Transverse colon (tissue), 4 donors: ENCODE measurements at regions not wholly inside any gene's neighbourhood (a gene's known extent, or its start where the extent isn't known, plus 50 kb on each side); places are given as distances from the start of the nearest gene placed in this dataset.

Experiments used
- DNase-seq: peaks from one replicate; pipeline ENCODE4 v3.0.0-alpha.2; 2019
- H3K27ac ChIP-seq, 4 donors: fragments of 200-600 bp; sonication (generic); 2 replicates each; pipeline ENCODE4 v1.5.1; 2016 to 2018; ENCODE audit warnings: inconsistent platforms in 4 of 4
- H3K27me3 ChIP-seq: fragments of 200-600 bp; sonication (generic); 2 replicates; pipeline ENCODE4 v1.5.1; 2017; ENCODE audit warnings: inconsistent platforms
- H3K36me3 ChIP-seq, 4 donors: fragments of 200-600 bp; sonication (generic); 2 replicates each; pipeline ENCODE4 v1.5.1; 2017 to 2019; ENCODE audit warnings: inconsistent platforms in 4 of 4
- H3K4me1 ChIP-seq, 4 donors: fragments of 200-600 bp; sonication (generic); 2 replicates each; pipeline ENCODE4 v1.5.1; 2017 to 2020; ENCODE audit warnings: inconsistent platforms in 4 of 4
- H3K4me3 ChIP-seq, 4 donors: fragments of 200-600 bp; sonication (generic); 1 replicate in 1 of 4; 2 replicates in 3 of 4; pipeline versions ENCODE4 v1.5.1 to v1.6.1; 2017 to 2019; ENCODE audit warnings: inconsistent platforms in 4 of 4
- H3K9me3 ChIP-seq, 2 donors: fragments of 200-600 bp; sonication (generic); 2 replicates each; pipeline ENCODE4 v1.5.1; 2017 to 2019; ENCODE audit warnings: inconsistent platforms in 2 of 2
- EP300 ChIP-seq: sonication (generic); formaldehyde crosslinking; IDR thresholded peaks from one replicate; pipeline ENCODE4 v1.6.1; 2017; ENCODE audit warnings: antibody characterized with exemption, low read depth
- POLR2A ChIP-seq: fragments of 450-650 bp; IDR thresholded peaks from one replicate; pipeline ENCODE4 v1.6.1; 2016; ENCODE audit warnings: antibody characterized with exemption, mild to moderate bottlenecking, moderate library complexity
- POLR2AphosphoS5 ChIP-seq, 3 donors: sonication (generic); formaldehyde crosslinking; IDR thresholded peaks; one replicate each; pipeline ENCODE4 v1.6.1; 2016; ENCODE audit warnings: antibody characterized with exemption in 3 of 3
- WGBS, 2 donors: methylation state at CpG; one replicate each; pipeline ENCODE4 v1.1.5; 2018; ENCODE audit warnings: low coverage in 1 of 2; 5-methylcytosine and 5-hydroxymethylcytosine counted together
- in situ Hi-C, 4 donors: fragments of 200-750 bp; cut with MboI; loops; one replicate each; pipeline versions ENCODE4 v1.15.0 to v1.15.1; 2017; ENCODE audit warnings: low sequenced_read_pairs in 3 of 4, low pct_ligation_motif_present in 1 of 4, low pct_unique_long_range_greater_than_20kb in 1 of 4
- intact Hi-C: fragments of 100-400 bp; cut with DNase I; formaldehyde crosslinking; loops from one replicate; pipeline ENCODE4 v1.15.1; 2023; ENCODE audit warnings: low total_unique reads
- TF ChIP-seq, protein P1 (sequence below), 5 experiments: fragments of 200-600 bp in 3 of 5; fragments of 450-650 bp in 2 of 5; sonication (generic) in 3 of 5; IDR thresholded peaks; 1 replicate in 2 of 5; 2 replicates in 3 of 5; pipeline ENCODE4 v1.5.1; 2016 to 2017; ENCODE audit warnings: antibody characterized with exemption in 5 of 5, inconsistent platforms in 3 of 5, mild to moderate bottlenecking in 2 of 5, moderate library complexity in 1 of 5

DNA sequence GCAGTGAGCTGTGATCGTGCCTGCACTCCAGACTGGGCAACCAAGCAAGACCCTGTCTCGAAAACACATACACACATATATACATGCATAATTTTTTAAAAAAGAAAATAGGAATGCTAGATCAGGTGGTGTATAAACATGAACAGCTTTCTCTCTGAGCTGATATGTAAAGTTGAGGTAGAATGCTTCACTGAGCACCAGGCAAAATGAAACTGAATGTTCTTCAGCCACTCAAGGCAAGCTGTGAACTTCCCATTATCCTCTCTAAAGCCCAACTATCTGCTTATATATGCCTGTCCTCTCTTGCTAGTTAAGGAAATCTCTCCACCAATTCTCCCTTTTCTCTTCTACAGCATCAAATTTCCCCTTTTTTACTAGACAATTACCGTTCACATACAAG lies 93.0 kb downstream of the NUF2 start:
- H3K4me3 ChIP-seq, result no peak overlapping the region
- no peaks in the 10 kb centered on the region for H3K4me1 ChIP-seq
- intact Hi-C loops, result no loop called here
- in situ Hi-C loops, result loop anchor here in 1 of 4 donors (25.0 kb wide), 1 partner anchor 1648 kb away; no protein-coding TSS in a partner anchor
- TF ChIP-seq POLR2AphosphoS5 (IDR thresholded peaks at IDR 0.05) (no peak), POLR2A (no peak), EP300 (no peak)
- TF ChIP-seq, protein P1, sequence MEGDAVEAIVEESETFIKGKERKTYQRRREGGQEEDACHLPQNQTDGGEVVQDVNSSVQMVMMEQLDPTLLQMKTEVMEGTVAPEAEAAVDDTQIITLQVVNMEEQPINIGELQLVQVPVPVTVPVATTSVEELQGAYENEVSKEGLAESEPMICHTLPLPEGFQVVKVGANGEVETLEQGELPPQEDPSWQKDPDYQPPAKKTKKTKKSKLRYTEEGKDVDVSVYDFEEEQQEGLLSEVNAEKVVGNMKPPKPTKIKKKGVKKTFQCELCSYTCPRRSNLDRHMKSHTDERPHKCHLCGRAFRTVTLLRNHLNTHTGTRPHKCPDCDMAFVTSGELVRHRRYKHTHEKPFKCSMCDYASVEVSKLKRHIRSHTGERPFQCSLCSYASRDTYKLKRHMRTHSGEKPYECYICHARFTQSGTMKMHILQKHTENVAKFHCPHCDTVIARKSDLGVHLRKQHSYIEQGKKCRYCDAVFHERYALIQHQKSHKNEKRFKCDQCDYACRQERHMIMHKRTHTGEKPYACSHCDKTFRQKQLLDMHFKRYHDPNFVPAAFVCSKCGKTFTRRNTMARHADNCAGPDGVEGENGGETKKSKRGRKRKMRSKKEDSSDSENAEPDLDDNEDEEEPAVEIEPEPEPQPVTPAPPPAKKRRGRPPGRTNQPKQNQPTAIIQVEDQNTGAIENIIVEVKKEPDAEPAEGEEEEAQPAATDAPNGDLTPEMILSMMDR (IDR thresholded peaks at IDR 0.05), result no peak
- H3K27ac ChIP-seq, result no peak overlapping the region
- no peaks in the 10 kb centered on the region for H3K27me3 ChIP-seq
- 65 to 89% methylated on average over 2 to 3 of the region's 3 CpGs for WGBS, 2 donors
- H3K9me3 ChIP-seq, result no peaks in the 10 kb centered on the region
- H3K36me3 ChIP-seq, result no peaks in the 10 kb centered on the region
- no peak for DNase-seq

DNA sequence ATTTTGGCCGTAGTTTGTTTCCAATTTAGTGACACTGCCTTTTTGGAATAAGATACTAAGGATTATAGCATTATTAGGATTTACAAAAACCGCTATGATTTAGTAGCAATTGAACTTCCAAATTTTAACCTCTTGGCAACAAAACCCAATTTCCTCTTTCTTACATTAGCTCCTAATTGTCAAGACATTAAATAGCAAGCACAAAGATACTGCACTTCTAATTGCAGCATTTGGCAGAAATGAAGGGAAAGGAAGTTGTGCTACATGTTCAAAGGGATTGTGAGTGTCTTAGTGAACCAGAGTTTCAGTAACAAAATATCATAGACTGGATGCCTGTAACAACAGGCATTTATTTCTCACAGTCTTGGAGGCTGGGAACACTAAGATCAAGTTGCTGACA lies 99.9 kb downstream of the NUF2 start:
- Histone ChIP-seq H3K27me3 (no peaks in the 10 kb centered on the region), H3K4me1 (no peaks in the 10 kb centered on the region), H3K9me3 (no peaks in the 10 kb centered on the region), H3K27ac (no peak overlapping the region), H3K4me3 (no peak overlapping the region), H3K36me3 (no peaks in the 10 kb centered on the region)
- intact Hi-C loops (no loop called here), in situ Hi-C loops (loop anchor here in 1 of 4 donors (25.0 kb wide), 1 partner anchor 1641 kb away; no protein-coding TSS in a partner anchor)
- WGBS, 2 donors, result 63 to 86% methylated on average over 2 of the region's 2 CpGs
- no peak for DNase-seq
- TF ChIP-seq POLR2A, result no peak
- TF ChIP-seq EP300, result no peak
- TF ChIP-seq, protein P1 (IDR thresholded peaks at IDR 0.05), result no peak
- TF ChIP-seq POLR2AphosphoS5 (IDR thresholded peaks at IDR 0.05), result no peak

DNA sequence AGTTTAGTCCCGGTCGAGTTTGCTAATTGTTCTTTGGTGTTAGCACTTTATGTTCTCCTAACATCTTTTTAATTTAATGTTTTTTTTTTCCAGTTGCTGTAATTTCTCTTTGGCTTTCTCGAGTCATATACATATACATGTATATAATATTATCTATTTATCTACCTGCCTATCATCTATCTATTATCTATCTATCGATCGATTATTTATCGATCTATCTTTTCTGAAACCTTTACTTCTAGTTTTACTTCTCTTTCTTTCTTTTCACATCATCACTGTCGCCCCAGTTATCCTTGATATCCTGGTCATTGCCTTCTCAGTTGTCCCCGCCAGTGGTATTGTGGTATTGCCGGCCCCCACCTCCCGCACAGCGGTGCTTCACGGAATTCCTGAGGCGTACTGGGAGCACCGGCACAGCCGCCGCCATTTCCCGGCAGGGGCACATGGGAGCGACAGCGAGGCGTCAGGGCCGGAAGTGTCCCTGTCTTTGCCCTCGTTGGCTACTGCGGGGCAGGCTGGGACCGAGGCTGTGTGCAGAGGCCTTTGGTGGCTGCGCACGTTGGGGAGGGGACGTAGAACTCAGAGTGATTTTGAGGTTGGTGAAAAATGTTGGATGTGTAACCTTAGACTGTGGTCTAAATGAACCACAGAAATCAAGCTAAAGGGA lies 101.1 kb downstream of the NUF2 start:
- no peaks in the 10 kb centered on the region for H3K27me3 ChIP-seq
- H3K36me3 ChIP-seq, result no peaks in the 10 kb centered on the region
- 86 to 93% methylated on average over 10 to 27 of the region's 27 CpGs for WGBS, 2 donors
- no peaks in the 10 kb centered on the region for H3K4me1 ChIP-seq
- no peak overlapping the region for H3K27ac ChIP-seq
- no peak for DNase-seq
- no peak for TF ChIP-seq POLR2AphosphoS5 (IDR thresholded peaks at IDR 0.05)
- TF ChIP-seq POLR2A, result no peak
- TF ChIP-seq, protein P1 (IDR thresholded peaks at IDR 0.05), result no peak
- TF ChIP-seq EP300, result no peak
- in situ Hi-C loops (loop anchor here in 1 of 4 donors (25.0 kb wide), 1 partner anchor 1639 kb away; no protein-coding TSS in a partner anchor), intact Hi-C loops (no loop called here)
- no peaks in the 10 kb centered on the region for H3K9me3 ChIP-seq
- H3K4me3 ChIP-seq, result no peak overlapping the region

DNA sequence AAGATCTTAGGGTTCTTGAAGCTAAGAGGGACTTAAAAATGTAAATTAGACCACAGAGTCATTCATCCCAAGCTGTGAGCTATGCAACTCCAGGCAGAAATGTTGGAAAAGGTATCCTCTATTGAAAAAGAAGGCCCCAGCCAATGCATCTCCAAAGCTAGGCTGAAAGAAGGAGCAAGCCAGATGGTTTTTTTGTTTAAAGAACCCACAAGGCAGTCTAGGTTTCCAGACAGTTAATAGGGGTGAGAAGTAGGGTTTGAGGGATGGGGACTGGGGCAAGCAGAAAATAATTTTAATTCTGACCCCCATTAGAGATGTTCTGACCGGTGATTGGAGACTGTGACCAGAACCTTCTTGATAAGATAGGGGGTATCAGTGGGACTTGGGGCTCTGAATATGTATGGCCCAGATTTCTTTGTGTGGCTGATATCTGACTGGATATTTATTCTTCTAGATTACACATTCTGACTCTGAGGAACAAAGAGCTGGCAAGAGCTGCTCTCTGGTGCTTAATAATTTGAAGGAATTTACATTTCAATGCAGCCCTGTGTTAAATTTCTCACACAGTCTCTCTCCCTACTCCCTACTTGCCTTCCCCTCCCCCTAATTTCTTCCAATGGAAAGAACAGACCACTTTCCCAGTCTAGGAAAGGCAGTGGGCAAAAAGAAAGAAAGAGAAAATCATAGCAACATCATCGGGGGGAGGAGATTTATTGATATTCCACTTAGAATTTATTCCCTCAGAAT lies 104.9 kb downstream of the NUF2 start:
- Histone ChIP-seq H3K27ac (no peak overlapping the region), H3K27me3 (no peaks in the 10 kb centered on the region), H3K4me3 (no peak overlapping the region), H3K4me1 (no peaks in the 10 kb centered on the region), H3K9me3 (no peaks in the 10 kb centered on the region), H3K36me3 (no peaks in the 10 kb centered on the region)
- no peak for DNase-seq
- in situ Hi-C loops (no loop called here), intact Hi-C loops (no loop called here)
- TF ChIP-seq POLR2A (no peak), EP300 (no peak), POLR2AphosphoS5 (IDR thresholded peaks at IDR 0.05) (no peak)
- TF ChIP-seq, protein P1 (IDR thresholded peaks at IDR 0.05), result no peak
- 60 to 81% methylated on average over 1 to 2 of the region's 2 CpGs for WGBS, 2 donors
